Stimulated activated CD8-positive, alpha-beta memory T cell treated with anti-CD3 and anti-CD28 coated beads, Interleukin-7, amount 100 ng/mL, for 48 hours (primary cell): ENCODE measurements at regions not wholly inside any gene's neighbourhood (a gene's known extent, or its start where the extent isn't known, plus 50 kb on each side); places are given as distances from the start of the nearest gene placed in this dataset.

Experiments used
- DNase-seq, 2 donors: peaks; one replicate each; pipeline ENCODE4 v3.0.0-alpha.2; 2020; ENCODE audit warnings: low read depth in 1 of 2; ENCODE audit errors: extremely low read depth in 1 of 2

DNA sequence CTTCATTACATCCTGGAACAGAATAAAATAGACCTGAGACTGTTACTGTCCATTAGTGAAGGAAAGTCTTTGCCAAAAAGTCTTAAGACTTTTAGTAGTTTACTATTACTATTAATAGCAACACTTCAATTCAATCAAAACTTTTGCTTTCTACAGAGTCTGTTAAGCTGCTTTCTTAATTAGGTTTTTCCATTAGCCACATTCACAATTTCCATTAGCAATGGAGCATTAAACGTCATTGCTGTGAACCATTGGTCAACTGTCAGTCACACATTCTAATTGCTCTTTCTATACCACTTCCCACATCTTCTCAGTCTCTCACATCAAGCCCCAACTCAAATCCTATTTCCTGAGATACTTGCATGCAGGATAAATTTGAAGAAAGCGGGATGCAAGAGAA is 736.6 kb upstream of the SORCS1 start:
- DNase-seq = no peak

GRCh38 chr10:107900131-107900530 is 735.6 kb upstream of the SORCS1 start:
- DNase-seq = no peak

DNA sequence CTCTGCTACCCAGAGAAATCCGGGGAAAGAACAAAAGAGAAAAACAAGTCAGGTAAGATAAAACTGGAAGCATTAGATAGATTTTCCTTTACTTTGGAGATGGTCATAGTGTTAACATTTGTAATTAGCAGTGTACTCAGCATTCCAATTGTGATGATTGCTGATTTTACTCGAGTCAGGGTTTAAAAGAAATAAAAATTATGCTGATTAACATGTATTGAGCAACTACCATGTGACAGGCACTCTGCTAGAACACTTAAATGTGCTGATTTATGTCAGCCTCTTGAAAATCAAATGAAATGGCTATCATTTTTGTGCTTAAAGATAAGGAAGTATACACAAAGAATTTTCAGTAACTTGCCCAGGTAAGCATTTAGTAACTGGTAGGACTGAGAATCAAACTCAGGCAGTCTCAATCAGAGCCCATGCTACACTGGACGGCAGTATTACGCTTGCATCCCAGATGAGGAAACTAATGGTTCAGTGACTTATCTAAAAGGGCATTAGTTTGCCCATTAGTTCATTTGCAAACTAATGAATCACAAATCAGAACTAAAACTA is 735.1 kb upstream of the SORCS1 start:
- DNase-seq = no peak

GRCh38 chr10:107899075-107899474 is 734.6 kb upstream of the SORCS1 start:
- no peak for DNase-seq

GRCh38 chr10:107898392-107898791 is 733.9 kb upstream of the SORCS1 start:
- no peak for DNase-seq

DNA sequence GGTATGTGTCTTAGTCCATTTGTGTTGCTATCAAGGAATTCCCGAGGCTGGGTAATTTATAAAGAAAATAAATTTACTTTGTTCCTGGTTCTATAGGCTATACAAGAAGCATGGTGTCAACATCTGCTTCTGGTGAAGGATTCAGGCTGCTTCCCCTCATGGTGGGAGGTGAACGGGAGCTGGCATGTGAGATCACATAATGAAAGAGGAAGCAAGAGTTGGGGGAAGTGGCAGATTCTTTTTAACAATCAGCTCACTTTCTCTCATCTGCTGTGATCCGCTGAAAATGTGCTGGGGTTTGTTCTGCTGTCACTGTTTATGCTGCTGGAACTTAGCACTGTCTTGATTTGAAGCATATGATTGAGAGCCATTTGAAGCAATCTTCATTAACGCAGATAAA is 730.0 kb upstream of the SORCS1 start:
- no peak for DNase-seq

- no peak for DNase-seq
Observed at GRCh38 chr10:107889105-107889504, 724.6 kb upstream of the SORCS1 start.

DNA sequence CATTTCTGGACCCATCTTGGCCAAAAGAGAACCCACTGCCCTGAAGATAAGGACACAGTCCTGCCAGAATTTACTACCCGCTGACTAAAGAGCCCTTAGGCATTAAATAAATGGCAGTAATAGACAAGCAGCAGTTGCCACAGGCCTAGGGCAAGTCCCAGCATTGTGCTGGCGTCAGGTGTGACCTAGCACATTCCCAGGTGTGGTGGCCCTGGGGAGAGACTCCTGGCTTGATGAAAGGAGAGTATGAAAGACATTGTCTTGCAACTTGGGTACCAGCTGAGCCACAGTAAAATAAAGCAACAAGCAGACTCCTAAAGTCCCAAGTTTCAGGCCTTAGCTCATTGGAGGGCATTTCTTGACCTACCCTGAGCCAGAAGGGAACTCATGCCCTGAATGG is 715.7 kb upstream of the SORCS1 start:
- no peak for DNase-seq

DNA sequence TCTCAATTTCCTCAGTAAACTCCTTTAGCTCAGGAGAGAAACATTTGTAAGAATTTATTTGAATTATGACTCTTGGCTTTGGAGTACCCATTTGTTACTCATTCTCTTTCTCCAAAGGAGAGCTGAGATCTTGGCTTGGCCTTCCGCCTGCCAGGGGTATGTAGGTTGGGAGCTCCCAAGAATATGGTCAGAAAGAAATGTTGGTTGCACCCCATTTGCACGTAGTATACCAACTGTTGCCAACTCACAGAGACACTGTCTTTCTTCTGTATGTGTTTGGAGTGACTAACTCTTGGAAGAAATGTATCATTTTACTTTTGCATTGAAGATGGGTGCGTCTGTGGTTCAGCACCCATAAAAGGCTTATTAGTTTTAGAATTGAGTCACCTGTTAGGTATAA is 708.5 kb upstream of the SORCS1 start:
- DNase-seq = no peak

GRCh38 chr10:107865691-107866090 is 701.2 kb upstream of the SORCS1 start:
- no peak for DNase-seq

DNA sequence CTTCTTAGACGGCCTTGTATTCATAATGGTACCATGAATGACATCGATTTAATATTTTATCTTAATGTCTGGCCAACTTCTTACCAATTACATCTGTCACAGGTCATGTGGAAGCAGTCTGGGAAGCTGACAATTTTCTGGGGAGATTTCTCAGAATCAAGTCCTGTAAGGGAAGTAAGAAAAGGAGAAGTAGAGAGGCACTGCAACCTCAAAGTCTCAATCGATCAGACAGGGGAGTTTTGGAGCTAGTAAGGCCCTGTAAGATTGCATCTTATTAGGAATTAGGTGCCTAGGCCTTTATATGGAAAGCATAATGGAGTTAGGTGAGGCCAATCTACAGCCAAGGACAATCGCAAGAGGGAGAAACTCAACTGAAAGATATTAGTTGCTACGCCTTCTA is 694.6 kb upstream of the SORCS1 start:
- no peak for DNase-seq

DNA sequence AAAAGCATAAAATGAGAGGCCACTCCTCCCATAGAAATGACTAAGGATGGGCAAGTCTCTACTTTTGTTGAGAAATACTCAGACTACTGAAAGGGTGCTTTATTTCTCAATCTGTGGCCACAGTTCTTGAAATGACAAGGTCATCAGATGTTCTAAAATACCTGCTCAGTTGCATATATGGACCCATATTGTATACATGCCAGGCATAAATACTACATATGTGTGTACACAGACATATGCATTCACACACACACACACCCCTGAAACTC is 691.5 kb upstream of the SORCS1 start:
- DNase-seq = no peak

DNA sequence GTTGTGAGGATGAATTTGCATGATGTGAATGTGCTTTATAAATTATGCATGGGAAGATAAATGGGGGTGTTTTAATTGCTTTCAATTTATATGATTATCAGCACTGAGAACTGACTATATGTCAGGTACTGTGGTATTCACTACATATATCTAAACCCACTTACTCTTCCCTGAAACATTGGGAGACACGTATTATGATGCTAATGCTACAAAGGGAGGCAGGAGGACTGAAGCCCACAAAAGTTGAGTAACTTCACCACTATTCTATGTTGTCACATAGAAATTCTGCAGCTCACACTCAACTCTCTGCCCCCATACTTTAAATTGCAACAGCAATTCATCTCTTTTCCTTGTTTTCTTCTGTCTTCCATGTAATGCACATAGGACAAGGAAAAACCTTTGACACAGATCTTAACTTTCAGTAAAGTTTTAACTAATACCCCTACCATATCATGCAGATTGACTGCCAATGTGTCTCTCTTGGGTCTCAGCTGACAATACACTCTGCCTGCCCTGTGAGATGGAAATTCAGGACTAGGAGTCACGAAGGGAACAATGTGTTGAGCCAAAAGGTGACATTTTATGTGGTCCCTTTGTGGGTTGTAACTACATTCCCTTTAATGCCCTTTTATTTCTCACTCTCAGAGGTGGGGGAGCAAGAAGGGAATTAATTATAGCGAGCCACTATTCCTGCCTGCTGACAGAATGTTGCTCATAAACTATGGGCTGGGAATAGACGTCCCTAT is 691.0 kb upstream of the SORCS1 start:
- no peak for DNase-seq

GRCh38 chr10:107848726-107849360 is 684.3 kb upstream of the SORCS1 start:
- DNase-seq = no peak

GRCh38 chr10:107847620-107848019 is 683.1 kb upstream of the SORCS1 start:
- no peak for DNase-seq

DNA sequence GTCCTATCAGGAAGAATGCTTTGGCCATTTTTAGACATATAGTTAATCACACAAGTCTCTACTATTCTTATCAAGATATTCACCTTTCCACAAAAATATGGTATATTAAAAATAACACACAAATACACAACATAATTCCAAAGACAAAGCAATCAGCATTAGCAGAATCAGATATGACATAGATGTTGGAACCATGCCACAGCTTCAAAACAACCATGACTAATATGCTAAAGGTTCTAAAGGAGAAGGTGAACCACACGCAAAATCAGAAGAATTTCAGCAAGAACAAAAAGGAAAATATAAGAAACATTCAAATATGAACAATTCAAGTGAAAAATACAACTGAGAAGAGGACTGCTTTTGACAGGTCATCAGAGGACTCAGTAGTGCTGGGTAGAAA is 670.2 kb upstream of the SORCS1 start:
- DNase-seq = no peak

DNA sequence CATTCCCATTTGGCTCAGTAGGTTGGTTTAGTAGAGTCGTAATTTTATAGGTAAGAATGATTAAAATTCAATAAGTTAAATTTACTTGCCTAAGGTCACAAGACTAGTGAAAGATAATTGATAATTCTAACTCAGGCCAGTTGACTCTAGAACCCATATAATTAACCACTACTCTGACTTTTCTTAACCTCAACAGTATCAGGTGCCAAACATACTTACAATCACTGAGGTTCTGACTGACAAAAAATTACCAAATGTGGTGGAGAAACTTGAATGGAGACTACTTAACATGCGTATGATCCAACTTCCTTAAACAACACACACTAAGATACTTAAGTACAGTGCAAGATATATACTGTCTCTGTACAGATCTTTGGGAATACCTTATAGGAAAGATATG is 667.3 kb upstream of the SORCS1 start:
- DNase-seq = no peak

DNA sequence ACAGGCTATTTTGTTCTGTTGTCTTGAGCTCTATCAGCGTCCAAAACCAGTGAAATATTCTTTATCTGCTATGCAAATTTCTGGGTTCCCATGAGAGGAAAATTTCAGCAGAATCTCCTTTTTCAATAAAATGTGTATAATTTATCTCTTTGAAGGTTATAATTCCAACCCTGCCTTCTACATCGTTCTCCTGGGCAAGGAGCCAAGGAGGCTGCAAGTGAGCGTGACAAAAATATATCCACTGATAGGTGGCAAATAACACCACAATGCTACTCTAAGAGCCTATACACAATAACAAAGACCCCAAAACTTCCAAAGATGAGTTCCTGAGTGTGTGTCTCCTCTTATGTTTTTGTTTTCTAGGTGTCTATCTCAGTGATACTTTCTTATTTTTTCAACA is 664.7 kb upstream of the SORCS1 start:
- DNase-seq = no peak

DNA sequence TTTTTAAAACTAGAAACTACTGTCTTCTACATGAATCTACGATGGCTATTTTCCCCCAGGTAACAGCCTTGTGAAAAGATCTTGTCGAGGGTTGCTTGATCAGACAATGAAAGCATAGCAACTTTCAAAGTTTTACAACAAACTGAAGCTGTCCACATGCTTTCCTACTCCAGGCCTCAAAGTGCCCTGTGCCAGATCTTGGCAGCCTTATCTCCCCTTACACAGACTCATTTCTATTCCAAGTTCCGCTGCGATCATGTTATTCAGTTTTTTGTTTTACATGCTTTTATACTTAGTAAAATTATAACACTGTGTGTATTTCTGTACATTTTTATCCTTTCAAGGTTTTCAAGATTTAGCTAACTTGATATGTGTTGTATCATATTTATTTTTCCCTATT is 661.7 kb upstream of the SORCS1 start:
- no peak for DNase-seq

GRCh38 chr10:107814865-107815487 is 650.5 kb upstream of the SORCS1 start:
- DNase-seq = no peak

DNA sequence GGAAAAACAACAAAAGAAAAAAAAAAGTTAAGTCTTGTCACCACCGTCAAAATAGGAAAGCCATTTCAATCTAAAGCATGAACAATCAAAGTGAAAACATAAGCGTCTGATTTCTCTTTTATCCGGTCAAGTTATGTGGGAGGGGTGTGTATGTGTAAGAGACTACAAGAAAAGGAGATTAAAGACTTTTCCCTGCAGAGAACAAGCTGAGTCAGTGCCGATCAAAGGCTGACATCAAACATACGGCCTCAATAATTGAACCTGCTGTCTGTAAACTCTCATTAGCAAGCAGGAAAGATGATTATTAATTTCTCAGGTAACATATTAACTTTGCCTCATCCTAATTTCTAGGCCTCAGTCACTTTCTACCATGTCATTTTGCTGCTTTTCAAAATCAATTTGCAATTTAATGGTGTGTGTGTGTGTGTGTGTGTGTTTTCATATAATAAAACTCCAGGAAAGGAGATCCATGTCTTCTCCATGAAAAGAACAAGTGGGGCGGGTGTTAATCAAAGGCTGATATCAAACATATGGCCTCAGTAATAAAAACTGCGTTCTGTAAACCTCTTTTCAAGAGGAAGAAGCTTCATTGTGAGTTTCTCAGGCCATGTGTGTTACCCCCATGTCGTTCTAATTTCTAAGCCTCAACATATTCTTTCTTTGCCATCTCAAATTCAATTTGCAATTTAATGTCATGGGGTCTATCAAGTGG is 649.1 kb upstream of the SORCS1 start:
- DNase-seq = no peak

DNA sequence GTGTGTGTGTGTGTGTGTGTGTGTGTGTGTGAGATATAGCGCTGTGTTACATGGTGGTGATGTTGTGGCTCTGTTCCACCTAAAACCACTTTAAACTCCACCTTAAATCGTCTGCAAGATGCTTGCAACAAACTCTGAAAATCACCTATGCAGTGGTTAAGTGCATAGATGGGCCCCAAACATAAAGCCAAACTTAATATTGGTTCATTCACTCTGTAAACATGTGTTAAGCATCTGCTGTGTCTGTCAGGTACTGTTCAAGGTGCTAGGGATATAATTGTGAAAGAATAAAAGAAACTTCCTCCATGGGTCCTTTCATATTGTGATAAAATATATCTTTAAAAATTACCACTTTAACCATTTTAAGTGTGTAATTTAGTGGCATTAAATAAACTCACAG is 645.4 kb upstream of the SORCS1 start:
- DNase-seq = no peak
